ENCODE measurements at regions not wholly inside any gene's neighbourhood (a gene's known extent, or its start where the extent isn't known, plus 50 kb on each side); places are given as distances from the start of the nearest gene placed in this dataset.

DNA sequence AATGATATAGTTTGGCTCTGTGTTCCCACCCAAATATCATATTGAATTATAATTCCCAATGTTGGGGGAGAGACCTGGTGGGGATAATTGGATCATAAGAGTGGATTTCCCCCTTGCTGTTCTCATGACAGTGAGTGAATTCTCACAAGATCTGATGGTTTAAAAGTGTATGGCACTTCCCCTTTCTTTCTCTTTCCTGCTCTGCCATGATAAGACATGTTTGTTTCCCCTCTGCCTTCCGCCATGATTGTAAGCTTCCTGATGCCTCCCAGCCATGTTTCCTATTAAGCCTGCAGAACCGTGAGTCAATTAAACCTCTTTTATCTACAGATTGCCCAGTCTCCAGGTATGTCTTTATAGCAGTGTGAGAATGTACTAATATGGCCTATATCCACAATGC lies 126.7 kb upstream of the GMNC start:
- DNase-seq (ENCODE audit: insufficient read length, low spot score) (no peak), FAIRE-seq (no peak)
- TF ChIP-seq, protein P1, sequence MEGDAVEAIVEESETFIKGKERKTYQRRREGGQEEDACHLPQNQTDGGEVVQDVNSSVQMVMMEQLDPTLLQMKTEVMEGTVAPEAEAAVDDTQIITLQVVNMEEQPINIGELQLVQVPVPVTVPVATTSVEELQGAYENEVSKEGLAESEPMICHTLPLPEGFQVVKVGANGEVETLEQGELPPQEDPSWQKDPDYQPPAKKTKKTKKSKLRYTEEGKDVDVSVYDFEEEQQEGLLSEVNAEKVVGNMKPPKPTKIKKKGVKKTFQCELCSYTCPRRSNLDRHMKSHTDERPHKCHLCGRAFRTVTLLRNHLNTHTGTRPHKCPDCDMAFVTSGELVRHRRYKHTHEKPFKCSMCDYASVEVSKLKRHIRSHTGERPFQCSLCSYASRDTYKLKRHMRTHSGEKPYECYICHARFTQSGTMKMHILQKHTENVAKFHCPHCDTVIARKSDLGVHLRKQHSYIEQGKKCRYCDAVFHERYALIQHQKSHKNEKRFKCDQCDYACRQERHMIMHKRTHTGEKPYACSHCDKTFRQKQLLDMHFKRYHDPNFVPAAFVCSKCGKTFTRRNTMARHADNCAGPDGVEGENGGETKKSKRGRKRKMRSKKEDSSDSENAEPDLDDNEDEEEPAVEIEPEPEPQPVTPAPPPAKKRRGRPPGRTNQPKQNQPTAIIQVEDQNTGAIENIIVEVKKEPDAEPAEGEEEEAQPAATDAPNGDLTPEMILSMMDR (IDR thresholded peaks at IDR 0.05; ENCODE audit: insufficient read depth, missing control alignments): no peak

DNA sequence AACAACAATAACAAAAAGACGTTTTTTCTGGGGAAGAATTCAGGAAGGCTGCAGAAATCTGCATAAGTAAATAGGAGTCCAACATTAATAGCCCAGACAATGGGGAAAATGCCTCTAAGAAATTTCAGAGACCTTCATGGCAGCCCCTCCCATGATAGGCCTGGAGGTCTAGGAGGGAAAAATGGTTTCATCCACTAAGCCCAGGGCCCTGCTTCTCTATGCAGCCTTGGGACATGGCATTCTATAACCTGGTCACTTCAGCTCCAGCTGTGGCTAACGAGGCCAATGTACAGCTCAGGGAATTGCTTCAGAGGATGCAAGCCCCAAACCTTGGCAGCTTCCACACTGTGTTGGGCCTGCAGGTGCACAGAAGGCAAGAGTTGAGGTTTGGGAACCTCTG lies 125.6 kb upstream of the GMNC start:
- DNase-seq (ENCODE audit: insufficient read length, low spot score) (no peak), FAIRE-seq (no peak)
- TF ChIP-seq, protein P1 (IDR thresholded peaks at IDR 0.05; ENCODE audit: insufficient read depth, missing control alignments): no peak

DNA sequence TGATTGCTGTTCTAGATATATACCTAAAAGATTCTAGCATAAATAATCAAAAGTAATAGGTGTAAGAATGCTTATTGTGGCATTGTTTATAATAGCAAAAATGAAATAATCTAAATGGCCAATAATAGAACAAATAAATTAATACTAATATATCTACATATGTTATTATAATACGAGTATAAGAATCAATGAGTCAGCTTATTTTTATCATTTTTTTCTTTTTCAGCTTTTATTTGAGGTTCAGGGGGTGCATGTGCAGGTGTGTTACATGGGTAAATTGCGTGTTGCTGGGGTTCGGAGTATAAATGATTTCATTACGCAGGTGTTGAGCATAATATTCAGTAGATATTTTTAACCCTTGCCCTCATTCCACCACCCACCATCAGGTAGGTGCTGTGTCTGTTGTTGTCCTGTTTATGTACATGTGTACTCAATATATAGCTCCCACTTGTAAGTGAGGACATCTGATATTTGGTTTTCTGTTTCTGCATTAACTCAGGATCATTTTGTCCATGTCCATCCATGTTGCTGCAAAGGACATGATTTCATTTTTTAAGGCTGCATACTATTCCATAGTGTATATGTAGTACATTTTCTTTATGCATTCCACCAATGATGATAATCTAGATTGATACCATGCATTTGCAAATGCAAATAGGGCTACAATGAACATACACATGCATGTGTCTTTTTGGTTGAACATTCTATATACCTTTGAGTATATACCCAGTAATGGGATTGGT lies 122.2 kb upstream of the GMNC start:
- FAIRE-seq (no peak), DNase-seq (ENCODE audit: insufficient read length, low spot score) (no peak)
- TF ChIP-seq, protein P1 (IDR thresholded peaks at IDR 0.05; ENCODE audit: insufficient read depth, missing control alignments): no peak

DNA sequence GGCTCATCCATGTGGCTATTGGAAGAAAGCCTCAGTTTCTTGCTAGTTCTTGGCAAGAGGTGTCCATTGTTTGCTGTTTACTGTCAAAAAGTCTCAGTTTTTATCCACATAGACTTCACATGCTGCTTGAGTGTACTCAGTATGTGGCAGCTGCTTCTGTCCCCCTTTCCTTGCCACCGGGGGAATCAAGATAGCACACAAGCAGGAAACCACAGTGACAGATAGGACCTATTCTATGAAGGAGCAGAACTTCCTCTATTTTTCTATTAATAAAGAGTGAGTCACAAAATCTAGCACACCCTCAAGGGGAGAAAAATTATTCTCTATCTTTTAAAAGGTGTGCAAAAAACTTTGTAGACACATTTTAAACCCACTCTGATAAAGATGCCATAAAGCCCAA lies 121.4 kb upstream of the GMNC start:
- TF ChIP-seq, protein P1 (IDR thresholded peaks at IDR 0.05; ENCODE audit: insufficient read depth, missing control alignments): no peak
- DNase-seq (ENCODE audit: insufficient read length, low spot score): no peak
- FAIRE-seq: no peak

DNA sequence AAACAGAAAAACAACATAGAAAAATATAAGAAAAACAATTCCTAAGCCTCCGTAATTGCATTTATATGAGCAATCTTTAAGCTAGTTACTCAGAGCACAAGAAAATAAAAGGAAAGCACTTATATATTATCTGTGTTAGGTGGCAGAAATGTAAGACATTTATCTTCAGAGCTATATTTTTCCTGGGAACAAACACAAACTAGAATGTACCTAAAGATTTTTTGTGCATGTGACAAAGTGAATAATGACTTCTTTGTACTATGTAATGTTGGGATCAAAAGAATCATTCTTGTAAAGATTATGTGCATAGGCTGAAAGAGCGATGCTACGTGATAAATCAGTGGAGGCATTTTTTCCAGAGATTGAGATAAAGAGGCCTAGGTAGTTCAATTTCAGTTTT lies 111.3 kb upstream of the GMNC start:
- FAIRE-seq (no peak), DNase-seq (ENCODE audit: insufficient read length, low spot score) (no peak)
- TF ChIP-seq, protein P1 (IDR thresholded peaks at IDR 0.05; ENCODE audit: insufficient read depth, missing control alignments): no peak

DNA sequence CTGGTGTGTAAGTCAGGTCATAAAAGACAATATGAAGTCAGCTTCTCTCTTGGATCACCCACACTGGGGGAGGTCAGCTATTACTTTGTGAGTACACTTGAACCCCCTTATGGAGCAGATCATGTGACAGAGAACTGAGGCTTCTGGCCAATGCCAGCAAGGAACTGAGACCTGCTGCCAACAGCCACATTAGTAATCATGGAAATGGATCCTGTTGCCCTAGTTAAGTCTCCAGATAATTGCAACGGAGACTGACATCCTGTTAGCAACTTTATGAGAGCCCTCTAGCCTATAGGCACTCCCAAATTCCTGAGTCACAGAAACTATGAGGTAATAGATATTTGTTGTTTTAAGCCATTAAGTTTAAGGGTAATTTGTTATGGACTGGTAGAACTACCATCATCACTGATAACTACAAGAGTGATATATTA lies 110.4 kb upstream of the GMNC start:
- no peak for FAIRE-seq
- TF ChIP-seq, protein P1 (IDR thresholded peaks at IDR 0.05; ENCODE audit: insufficient read depth, missing control alignments): no peak
- no peak for DNase-seq (ENCODE audit: insufficient read length, low spot score)

DNA sequence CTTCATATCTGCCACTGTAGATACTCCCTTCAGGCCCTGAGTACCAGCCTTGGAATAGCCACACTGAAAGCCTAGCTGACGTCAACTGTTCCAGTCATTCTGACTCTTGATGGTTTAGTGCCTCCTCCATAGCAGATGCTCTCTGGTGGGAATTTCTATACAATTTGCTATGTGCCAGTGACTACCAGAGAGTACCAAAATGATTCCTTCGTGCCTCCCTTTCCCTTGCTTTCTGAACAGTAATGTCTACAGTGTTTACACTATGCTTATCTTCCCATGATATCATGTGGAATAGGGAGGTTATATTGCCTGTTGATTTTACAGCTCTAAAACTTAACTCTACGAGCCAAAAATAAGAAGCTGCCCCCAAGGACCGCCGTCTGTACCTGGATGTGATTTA lies 109.7 kb upstream of the GMNC start:
- DNase-seq (ENCODE audit: insufficient read length, low spot score) (no peak), FAIRE-seq (no peak)
- TF ChIP-seq, protein P1 (IDR thresholded peaks at IDR 0.05; ENCODE audit: insufficient read depth, missing control alignments): no peak
